Panc1 (cell line): ENCODE measurements at regions not wholly inside any gene's neighbourhood (a gene's known extent, or its start where the extent isn't known, plus 50 kb on each side); places are given as distances from the start of the nearest gene placed in this dataset.

Source experiments
- ATAC-seq: fragments of 200-7000 bp; cut with Tn5 transposase; 2 replicates; pipeline ENCODE4 v1.9.1; 2020; ENCODE audit warnings: mild to moderate bottlenecking, moderate library complexity
- BruUV-seq: library from RNA; stranded (reverse); fragments of 400-500 nt; replicated peaks from 2 replicates; lab custom pipeline; 2021; lab: Mats Ljungman, UMichigan
- CTCF ChIA-PET: fragments of 300-600 bp; sonication (Branson Sonifier 250); formaldehyde crosslinking; loops from one replicate; lab custom pipeline; 2022; ENCODE audit warnings: antibody characterized with exemption; lab: Charles Lee
- POLR2A ChIA-PET: fragments of 300-600 bp; sonication (Branson Sonifier 250); formaldehyde crosslinking; loops from one replicate; lab custom pipeline; 2022; ENCODE audit warnings: antibody characterized with exemption; lab: Charles Lee
- DNase-seq: peaks from one replicate; pipeline ENCODE4 v3.0.0-alpha.2; 2010; ENCODE audit warnings: low read depth, low spot score
- H3K27ac ChIP-seq: 2 replicates; pipeline ENCODE4 v1.5.1; 2011; ENCODE audit warnings: mild to moderate bottlenecking, low read length, inconsistent platforms
- H3K27me3 ChIP-seq: fragments of 200-500 bp; sonication (Bioruptor generic); 2 replicates; pipeline ENCODE4 v1.6.0; 2014; ENCODE audit warnings: low read length, inconsistent platforms; ENCODE audit not compliant: control insufficient read depth, insufficient read depth
- H3K36me3 ChIP-seq: fragments of 200-500 bp; sonication (Bioruptor generic); 2 replicates; pipeline ENCODE4 v1.5.1; 2014; ENCODE audit warnings: inconsistent platforms, mild to moderate bottlenecking, low read length, moderate library complexity; ENCODE audit not compliant: control insufficient read depth, insufficient read depth
- H3K4me1 ChIP-seq: 2 replicates; pipeline ENCODE4 v1.5.1; 2011; ENCODE audit warnings: inconsistent platforms, mild to moderate bottlenecking, low read length, moderate library complexity; ENCODE audit not compliant: control insufficient read depth, insufficient read depth
- H3K4me3 ChIP-seq, 2 experiments: 2 replicates each; pipeline ENCODE4 v1.5.1; 2011 to 2012; ENCODE audit warnings: low read depth in 2 of 2, low read length in 2 of 2, mild to moderate bottlenecking in 2 of 2, inconsistent platforms in 1 of 2, moderate library complexity in 1 of 2
- H3K9me3 ChIP-seq: fragments of 200-500 bp; sonication (Bioruptor generic); 2 replicates; pipeline ENCODE4 v1.5.1; 2014; ENCODE audit warnings: low read depth, mild to moderate bottlenecking, inconsistent platforms, low read length, moderate library complexity; ENCODE audit not compliant: control insufficient read depth, insufficient read depth
- CTCF ChIP-seq: fragments of 450-650 bp; IDR thresholded peaks from 2 replicates; pipeline ENCODE4 v1.5.1; 2017; ENCODE audit warnings: mild to moderate bottlenecking
- POLR2AphosphoS5 ChIP-seq: IDR thresholded peaks from 2 replicates; pipeline ENCODE4 v1.6.1; 2012; ENCODE audit warnings: mild to moderate bottlenecking, low read depth, low read length, moderate library complexity
- SIN3A ChIP-seq: IDR thresholded peaks from 2 replicates; pipeline ENCODE4 v1.6.1; 2012; ENCODE audit warnings: low read depth, mild to moderate bottlenecking, low read length, moderate library complexity, borderline replicate concordance; ENCODE audit not compliant: insufficient read depth
- TCF7L2 ChIP-seq: IDR thresholded peaks from 2 replicates; pipeline ENCODE4 v1.6.1; 2011; ENCODE audit warnings: mild to moderate bottlenecking, low read depth, low read length, inconsistent platforms
- in situ Hi-C: cut with HindIII; loops from 2 replicates; pipeline ENCODE4 v1.10.0; 2016; ENCODE audit warnings: low sequenced_read_pairs, low pct_unique_long_range_greater_than_20kb
- intact Hi-C: fragments of 100-400 bp; cut with micrococcal nuclease; formaldehyde crosslinking; loops from one replicate; pipeline ENCODE4 v1.10.0; 2022; ENCODE audit not compliant: unreplicated experiment
- TF ChIP-seq, protein P1 (sequence below), 2 experiments: IDR thresholded peaks; 2 replicates each; pipeline ENCODE4 v1.6.1; 2011 to 2012; ENCODE audit warnings: low read depth in 2 of 2, control low read depth in 1 of 2, low read length in 1 of 2, mild to moderate bottlenecking in 1 of 2, moderate library complexity in 1 of 2; ENCODE audit not compliant: insufficient read depth in 1 of 2

DNA sequence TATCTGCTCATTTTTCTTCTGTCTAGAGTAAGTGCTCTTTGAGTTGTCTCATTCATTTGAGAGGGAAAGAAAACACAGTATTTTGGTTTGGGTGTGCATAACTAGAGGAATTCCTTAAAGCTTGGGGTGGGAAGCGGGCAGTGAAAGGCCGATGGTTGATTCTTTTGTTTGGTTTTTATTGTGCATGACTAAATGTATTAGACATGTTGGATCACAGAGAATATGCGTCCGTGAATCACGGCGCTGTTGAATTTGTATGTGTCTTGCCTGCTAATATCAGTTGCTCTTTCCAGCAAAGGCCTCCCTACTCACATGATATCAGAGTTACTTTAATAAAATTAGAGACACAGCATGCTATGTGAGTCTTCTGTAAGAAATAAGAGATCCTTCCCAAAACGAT lies 180.0 kb downstream of the CHD9NB start:
- no TSS peak for BruUV-seq
- CTCF ChIA-PET = no interaction called here
- Histone ChIP-seq H3K4me3 (no peak overlapping the region), H3K36me3 (no peaks in the 10 kb centered on the region), H3K27ac (no peak overlapping the region), H3K9me3 (no peaks in the 10 kb centered on the region), H3K4me1 (no peaks in the 10 kb centered on the region), H3K27me3 (no peaks in the 10 kb centered on the region)
- ATAC-seq (no peak), DNase-seq (no peak)
- TF ChIP-seq CTCF = no peak
- POLR2A ChIA-PET = no interaction called here
- in situ Hi-C loops (no loop called here), intact Hi-C loops (no loop called here)

DNA sequence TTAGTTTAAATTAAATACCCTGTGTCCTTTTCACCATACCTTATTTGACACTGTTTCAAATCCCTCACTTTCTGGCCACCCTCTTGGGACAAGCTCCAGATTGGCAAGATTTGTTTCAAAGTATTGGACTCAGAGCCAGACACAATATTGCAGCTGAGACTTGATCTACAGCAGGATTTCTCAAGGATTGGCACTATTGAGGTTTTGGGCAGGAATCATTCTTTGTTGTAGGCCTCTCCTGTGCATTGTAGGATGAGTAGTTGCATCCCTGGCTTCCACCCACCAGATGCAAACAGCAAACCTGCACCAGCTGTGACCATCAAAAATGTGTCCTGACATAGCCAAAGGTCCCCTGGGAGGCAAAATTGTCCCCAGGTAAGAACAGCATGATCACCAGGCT lies 181.2 kb downstream of the CHD9NB start:
- Histone ChIP-seq H3K36me3 (no peaks in the 10 kb centered on the region), H3K4me1 (no peaks in the 10 kb centered on the region), H3K4me3 (no peak overlapping the region), H3K27ac (no peak overlapping the region), H3K9me3 (no peaks in the 10 kb centered on the region), H3K27me3 (no peaks in the 10 kb centered on the region)
- no TSS peak for BruUV-seq
- in situ Hi-C loops = no loop called here
- intact Hi-C loops = no loop called here
- TF ChIP-seq, protein P1, sequence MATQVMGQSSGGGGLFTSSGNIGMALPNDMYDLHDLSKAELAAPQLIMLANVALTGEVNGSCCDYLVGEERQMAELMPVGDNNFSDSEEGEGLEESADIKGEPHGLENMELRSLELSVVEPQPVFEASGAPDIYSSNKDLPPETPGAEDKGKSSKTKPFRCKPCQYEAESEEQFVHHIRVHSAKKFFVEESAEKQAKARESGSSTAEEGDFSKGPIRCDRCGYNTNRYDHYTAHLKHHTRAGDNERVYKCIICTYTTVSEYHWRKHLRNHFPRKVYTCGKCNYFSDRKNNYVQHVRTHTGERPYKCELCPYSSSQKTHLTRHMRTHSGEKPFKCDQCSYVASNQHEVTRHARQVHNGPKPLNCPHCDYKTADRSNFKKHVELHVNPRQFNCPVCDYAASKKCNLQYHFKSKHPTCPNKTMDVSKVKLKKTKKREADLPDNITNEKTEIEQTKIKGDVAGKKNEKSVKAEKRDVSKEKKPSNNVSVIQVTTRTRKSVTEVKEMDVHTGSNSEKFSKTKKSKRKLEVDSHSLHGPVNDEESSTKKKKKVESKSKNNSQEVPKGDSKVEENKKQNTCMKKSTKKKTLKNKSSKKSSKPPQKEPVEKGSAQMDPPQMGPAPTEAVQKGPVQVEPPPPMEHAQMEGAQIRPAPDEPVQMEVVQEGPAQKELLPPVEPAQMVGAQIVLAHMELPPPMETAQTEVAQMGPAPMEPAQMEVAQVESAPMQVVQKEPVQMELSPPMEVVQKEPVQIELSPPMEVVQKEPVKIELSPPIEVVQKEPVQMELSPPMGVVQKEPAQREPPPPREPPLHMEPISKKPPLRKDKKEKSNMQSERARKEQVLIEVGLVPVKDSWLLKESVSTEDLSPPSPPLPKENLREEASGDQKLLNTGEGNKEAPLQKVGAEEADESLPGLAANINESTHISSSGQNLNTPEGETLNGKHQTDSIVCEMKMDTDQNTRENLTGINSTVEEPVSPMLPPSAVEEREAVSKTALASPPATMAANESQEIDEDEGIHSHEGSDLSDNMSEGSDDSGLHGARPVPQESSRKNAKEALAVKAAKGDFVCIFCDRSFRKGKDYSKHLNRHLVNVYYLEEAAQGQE (IDR thresholded peaks at IDR 0.05; ENCODE audit: insufficient read depth in 1 of 2, low read depth in 2 of 2, low read length in 1 of 2) = no peak
- TF ChIP-seq TCF7L2 = no peak
- TF ChIP-seq POLR2AphosphoS5 = no peak
- POLR2A ChIA-PET = no interaction called here
- ATAC-seq (no peak), DNase-seq (no peak)
- CTCF ChIA-PET = no interaction called here

DNA sequence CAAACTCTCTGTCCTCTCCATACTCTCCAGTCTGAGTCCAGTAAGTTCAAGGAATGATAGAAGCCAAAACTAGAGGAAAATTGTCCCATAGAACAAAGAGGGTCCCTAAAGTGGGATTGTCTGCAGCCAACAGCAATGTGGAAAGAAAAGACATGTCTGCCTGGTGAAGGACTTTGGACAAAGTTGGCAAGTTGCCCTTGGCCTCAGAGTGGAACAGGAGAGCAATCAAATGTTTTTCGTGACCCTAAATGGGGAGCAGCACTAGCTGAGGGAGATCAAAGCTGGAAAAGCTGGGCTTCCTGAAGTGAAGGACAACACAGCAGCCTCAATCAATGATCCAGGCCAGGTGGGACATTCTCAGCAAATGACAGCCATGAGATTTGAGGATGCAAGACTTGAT lies 183.5 kb downstream of the CHD9NB start:
- no peak overlapping the region for H3K4me3 ChIP-seq
- no peak for DNase-seq
- in situ Hi-C loops (no loop called here), intact Hi-C loops (no loop called here)
- POLR2A ChIA-PET = no interaction called here
- TF ChIP-seq CTCF (no peak), POLR2AphosphoS5 (no peak), SIN3A (no peak), TCF7L2 (no peak)
- TF ChIP-seq, protein P1 (IDR thresholded peaks at IDR 0.05; ENCODE audit: insufficient read depth in 1 of 2, low read depth in 2 of 2, low read length in 1 of 2) = no peak
- H3K36me3 ChIP-seq = no peaks in the 10 kb centered on the region
- no peak for ATAC-seq
- no peaks in the 10 kb centered on the region for H3K27me3 ChIP-seq
- no peaks in the 10 kb centered on the region for H3K4me1 ChIP-seq
- CTCF ChIA-PET = no interaction called here
- no peaks in the 10 kb centered on the region for H3K9me3 ChIP-seq
- no peak overlapping the region for H3K27ac ChIP-seq
- BruUV-seq = no TSS peak
